Lower lobe of right lung (tissue), 2 donors: ENCODE measurements at regions not wholly inside any gene's neighbourhood (a gene's known extent, or its start where the extent isn't known, plus 50 kb on each side); places are given as distances from the start of the nearest gene placed in this dataset.

ENCODE experiments used
- ATAC-seq, 2 donors: fragments of 200-7000 bp; cut with Tn5 transposase; one replicate each; pipeline ENCODE4 v1.9.1; 2020 to 2022; ENCODE audit warnings: mild to moderate bottlenecking in 2 of 2, moderate library complexity in 2 of 2
- DNase-seq: peaks from one replicate; pipeline ENCODE4 v3.0.0-alpha.2; 2020
- H3K27ac ChIP-seq: fragments of 200-600 bp; one replicate; pipeline ENCODE4 v1.8.0; 2022
- H3K27me3 ChIP-seq: fragments of 200-600 bp; one replicate; pipeline ENCODE4 v1.8.0; 2022; ENCODE audit warnings: low read depth
- H3K36me3 ChIP-seq: fragments of 200-600 bp; one replicate; pipeline ENCODE4 v1.8.0; 2022; ENCODE audit warnings: mild to moderate bottlenecking
- H3K4me1 ChIP-seq: fragments of 200-600 bp; one replicate; pipeline ENCODE4 v1.8.0; 2022
- H3K4me3 ChIP-seq: fragments of 200-600 bp; one replicate; pipeline ENCODE4 v1.8.0; 2022; ENCODE audit warnings: mild to moderate bottlenecking
- H3K9me3 ChIP-seq: fragments of 200-600 bp; one replicate; pipeline ENCODE4 v1.8.0; 2022
- intact Hi-C: fragments of 100-400 bp; cut with DNase I; formaldehyde crosslinking; loops from one replicate; pipeline ENCODE4 v1.11.0; 2022
- TF ChIP-seq, protein P1 (sequence below): fragments of 200-600 bp; IDR thresholded peaks from one replicate; pipeline ENCODE4 v1.8.0; 2022; ENCODE audit warnings: antibody characterized with exemption, mild to moderate bottlenecking
- donor health status: DM: no; HTN: yes; CAD: no; lungs with severe emphysema.

DNA sequence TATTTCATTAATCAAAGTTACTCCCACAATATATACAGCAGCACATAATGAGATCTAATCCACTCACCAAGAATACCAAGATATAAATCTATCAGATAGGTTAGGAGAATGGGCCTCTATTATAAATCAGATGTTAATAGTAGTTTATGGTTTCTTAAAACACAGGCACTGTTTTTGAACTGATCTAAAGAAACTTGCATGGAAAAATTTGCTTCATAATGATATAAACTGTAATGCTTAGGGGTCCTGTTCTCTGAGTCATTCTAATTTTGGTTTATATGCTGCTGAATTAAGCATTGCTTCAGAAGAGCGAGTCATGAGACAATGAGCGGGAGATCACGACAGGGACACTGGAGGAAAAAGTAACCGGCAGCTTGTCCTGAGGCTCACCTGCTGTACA is 113.3 kb upstream of the OTUD4 start:
- H3K27me3 ChIP-seq, result no peaks in the 10 kb centered on the region
- H3K27ac ChIP-seq, result no peak overlapping the region
- no peak for DNase-seq
- H3K4me3 ChIP-seq, result no peak overlapping the region
- no peak for ATAC-seq
- no peaks in the 10 kb centered on the region for H3K4me1 ChIP-seq
- no peaks in the 10 kb centered on the region for H3K9me3 ChIP-seq
- no peaks in the 10 kb centered on the region for H3K36me3 ChIP-seq
- TF ChIP-seq, protein P1, sequence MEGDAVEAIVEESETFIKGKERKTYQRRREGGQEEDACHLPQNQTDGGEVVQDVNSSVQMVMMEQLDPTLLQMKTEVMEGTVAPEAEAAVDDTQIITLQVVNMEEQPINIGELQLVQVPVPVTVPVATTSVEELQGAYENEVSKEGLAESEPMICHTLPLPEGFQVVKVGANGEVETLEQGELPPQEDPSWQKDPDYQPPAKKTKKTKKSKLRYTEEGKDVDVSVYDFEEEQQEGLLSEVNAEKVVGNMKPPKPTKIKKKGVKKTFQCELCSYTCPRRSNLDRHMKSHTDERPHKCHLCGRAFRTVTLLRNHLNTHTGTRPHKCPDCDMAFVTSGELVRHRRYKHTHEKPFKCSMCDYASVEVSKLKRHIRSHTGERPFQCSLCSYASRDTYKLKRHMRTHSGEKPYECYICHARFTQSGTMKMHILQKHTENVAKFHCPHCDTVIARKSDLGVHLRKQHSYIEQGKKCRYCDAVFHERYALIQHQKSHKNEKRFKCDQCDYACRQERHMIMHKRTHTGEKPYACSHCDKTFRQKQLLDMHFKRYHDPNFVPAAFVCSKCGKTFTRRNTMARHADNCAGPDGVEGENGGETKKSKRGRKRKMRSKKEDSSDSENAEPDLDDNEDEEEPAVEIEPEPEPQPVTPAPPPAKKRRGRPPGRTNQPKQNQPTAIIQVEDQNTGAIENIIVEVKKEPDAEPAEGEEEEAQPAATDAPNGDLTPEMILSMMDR, result no peak
- intact Hi-C loops, result no loop called here

DNA sequence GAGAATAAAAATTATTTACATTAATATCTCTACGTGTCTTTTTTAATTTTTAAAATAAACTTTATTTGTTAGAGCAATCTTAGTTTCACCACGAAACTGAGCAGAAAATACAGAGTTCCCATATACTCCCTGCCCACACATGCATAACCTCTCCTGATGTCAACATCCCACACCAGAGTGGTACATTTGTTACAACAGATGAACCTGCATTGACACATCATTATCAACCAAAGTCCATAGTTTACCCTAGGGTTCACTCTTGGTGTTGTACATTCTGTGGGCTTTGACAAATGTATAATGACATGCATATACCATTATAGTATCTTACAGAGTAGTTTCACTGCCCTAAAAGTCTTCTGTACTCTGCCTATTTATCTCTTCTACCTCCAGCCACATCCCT is 110.6 kb upstream of the OTUD4 start:
- ATAC-seq, result no peak
- no peak overlapping the region for H3K4me3 ChIP-seq
- H3K36me3 ChIP-seq, result no peaks in the 10 kb centered on the region
- no peak overlapping the region for H3K27ac ChIP-seq
- no peaks in the 10 kb centered on the region for H3K27me3 ChIP-seq
- TF ChIP-seq, protein P1, result no peak
- no peaks in the 10 kb centered on the region for H3K4me1 ChIP-seq
- H3K9me3 ChIP-seq, result no peaks in the 10 kb centered on the region
- intact Hi-C loops, result no loop called here
- no peak for DNase-seq

DNA sequence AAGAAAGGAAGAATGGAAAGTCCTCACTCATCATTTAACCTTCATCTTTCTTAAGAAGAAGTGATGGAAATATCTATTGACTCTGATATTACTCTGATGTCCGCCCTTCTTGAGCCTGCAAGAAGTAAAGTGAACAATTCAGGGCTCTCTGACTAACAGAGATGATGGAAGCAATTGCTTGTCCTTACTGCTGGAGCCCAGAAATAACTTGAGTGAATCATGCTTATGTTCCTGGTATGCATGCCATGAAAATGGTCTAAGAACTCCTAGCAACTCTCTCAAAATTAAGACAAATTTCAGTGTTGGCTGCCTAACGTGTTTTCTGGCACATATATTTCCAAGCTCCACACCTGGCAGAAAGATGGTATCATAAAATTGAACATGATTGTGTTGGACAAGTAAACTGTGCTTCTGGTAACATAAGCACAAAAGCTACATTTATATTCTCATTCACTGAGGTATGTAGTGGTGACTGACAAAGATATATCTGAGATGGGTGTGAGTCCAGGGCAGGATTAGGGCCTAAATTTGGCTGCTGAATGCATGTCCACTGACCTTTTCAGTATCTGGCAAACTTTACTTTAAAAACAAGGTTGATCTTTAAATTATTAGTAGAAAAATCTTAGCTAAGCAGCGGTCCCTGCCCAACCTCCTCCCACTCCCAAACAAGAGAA is 109.2 kb upstream of the OTUD4 start:
- Histone ChIP-seq H3K27ac (no peak overlapping the region), H3K4me3 (no peak overlapping the region), H3K36me3 (no peaks in the 10 kb centered on the region), H3K27me3 (no peaks in the 10 kb centered on the region), H3K4me1 (no peaks in the 10 kb centered on the region), H3K9me3 (no peaks in the 10 kb centered on the region)
- no peak for ATAC-seq
- intact Hi-C loops, result no loop called here
- no peak for DNase-seq
- TF ChIP-seq, protein P1, result no peak

DNA sequence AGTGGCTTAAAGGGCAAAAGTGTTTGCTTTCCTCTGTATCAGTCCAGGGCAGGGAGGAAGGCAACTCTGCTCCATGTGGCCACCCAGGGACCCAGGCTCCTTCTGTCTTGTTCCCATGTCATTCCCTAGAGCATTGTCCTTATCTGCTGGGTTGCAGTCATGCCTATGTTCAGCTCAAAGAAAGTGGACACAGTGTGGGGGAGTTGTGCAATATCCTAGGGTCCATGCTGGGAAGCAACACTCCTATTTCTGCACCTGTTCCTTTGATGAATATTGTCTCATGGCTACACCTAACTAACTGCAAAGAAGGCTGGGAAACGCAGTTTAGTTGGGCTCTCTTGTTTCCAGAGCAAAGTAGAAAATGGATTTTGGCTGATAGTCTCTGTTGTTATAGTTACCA is 107.0 kb upstream of the OTUD4 start:
- no peak for ATAC-seq
- intact Hi-C loops, result no loop called here
- no peak overlapping the region for H3K27ac ChIP-seq
- TF ChIP-seq, protein P1, result no peak
- no peaks in the 10 kb centered on the region for H3K27me3 ChIP-seq
- H3K9me3 ChIP-seq, result no peaks in the 10 kb centered on the region
- H3K4me3 ChIP-seq, result no peak overlapping the region
- no peaks in the 10 kb centered on the region for H3K36me3 ChIP-seq
- H3K4me1 ChIP-seq, result no peaks in the 10 kb centered on the region
- no peak for DNase-seq

DNA sequence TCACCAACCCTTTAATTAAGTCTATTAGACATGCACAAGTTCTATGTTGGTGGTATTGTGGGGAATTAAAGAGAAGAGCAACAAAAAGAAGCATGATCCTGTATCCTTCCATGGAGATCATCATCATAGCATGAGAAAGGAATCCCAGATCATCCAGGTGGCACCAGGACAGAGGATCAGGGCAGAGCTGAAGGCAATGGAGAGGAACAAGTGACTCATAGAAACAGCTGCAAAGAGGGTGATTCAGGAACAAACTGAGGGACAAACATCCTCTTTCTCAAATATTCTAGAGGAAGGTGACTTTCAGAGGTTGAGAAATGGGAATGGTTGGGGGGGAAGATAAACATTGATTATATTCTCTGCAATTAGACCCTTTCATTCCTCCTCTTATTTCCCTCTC is 105.5 kb upstream of the OTUD4 start:
- no peaks in the 10 kb centered on the region for H3K36me3 ChIP-seq
- no peak overlapping the region for H3K27ac ChIP-seq
- intact Hi-C loops, result no loop called here
- H3K27me3 ChIP-seq, result no peaks in the 10 kb centered on the region
- no peak for ATAC-seq
- DNase-seq, result no peak
- no peaks in the 10 kb centered on the region for H3K4me1 ChIP-seq
- H3K9me3 ChIP-seq, result no peaks in the 10 kb centered on the region
- H3K4me3 ChIP-seq, result no peak overlapping the region
- TF ChIP-seq, protein P1, result no peak
